Epithelial cell of esophagus (primary cell): ENCODE measurements at regions not wholly inside any gene's neighbourhood (a gene's known extent, or its start where the extent isn't known, plus 50 kb on each side); places are given as distances from the start of the nearest gene placed in this dataset.
A peak's percentile ranks its signal among the peaks of the same experiment; 100 is the strongest.

Source experiments
- DNase-seq: peaks from one replicate; pipeline ENCODE4 v3.0.0; 2010; ENCODE audit warnings: low read depth
- H3K4me3 ChIP-seq: 2 replicates; pipeline ENCODE4 v1.5.1; 2011; ENCODE audit warnings: mild to moderate bottlenecking, low read length, control low read depth
- CTCF ChIP-seq: IDR thresholded peaks from 2 replicates; pipeline ENCODE4 v1.5.1; 2011; ENCODE audit warnings: low read depth, mild to moderate bottlenecking, low read length, control low read depth, inconsistent platforms; ENCODE audit not compliant: insufficient read depth; ENCODE audit errors: missing control alignments

DNA sequence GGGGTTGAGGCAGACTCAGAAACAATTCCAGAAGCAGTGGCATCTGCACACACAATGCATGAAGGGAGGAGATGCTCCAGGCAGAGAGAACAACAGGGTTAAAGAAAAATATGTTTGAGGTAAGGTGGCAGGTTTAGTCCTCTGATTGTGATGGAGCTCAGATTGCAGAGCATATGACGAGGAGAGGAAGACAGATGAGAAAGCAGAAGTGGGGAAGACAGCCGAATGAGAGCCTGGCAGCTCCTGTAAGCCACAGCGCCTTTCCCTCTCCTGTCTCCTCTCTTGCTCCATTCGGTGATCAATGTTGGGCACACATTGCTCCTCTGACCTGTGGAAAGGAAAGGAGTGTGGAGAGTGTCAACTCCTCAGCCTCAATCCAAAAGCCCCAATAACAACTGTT, 372.2 kb downstream of the GXYLT1 start:
- H3K4me3 ChIP-seq: no peak overlapping the region
- DNase-seq: no peak
- no peak for TF ChIP-seq CTCF

- no peak overlapping the region for H3K4me3 ChIP-seq
- no peak for DNase-seq
- TF ChIP-seq CTCF: no peak
Measured at GRCh38 chr12:41769810-41770209, 374.9 kb downstream of the GXYLT1 start.

GRCh38 chr12:41768456-41768855, 376.2 kb downstream of the GXYLT1 start:
- no peak for TF ChIP-seq CTCF
- no peak for DNase-seq
- no peak overlapping the region for H3K4me3 ChIP-seq

GRCh38 chr12:41762691-41763090, 382.0 kb downstream of the GXYLT1 start:
- H3K4me3 ChIP-seq: no peak overlapping the region
- no peak for DNase-seq
- no peak for TF ChIP-seq CTCF

- TF ChIP-seq CTCF: no peak
- no peak for DNase-seq
- no peak overlapping the region for H3K4me3 ChIP-seq
Measured at GRCh38 chr12:41745593-41745992, 399.1 kb downstream of the GXYLT1 start.

- no peak overlapping the region for H3K4me3 ChIP-seq
- TF ChIP-seq CTCF: no peak
- peak; percentile 26 for DNase-seq
Measured at GRCh38 chr12:41743835-41744234, 400.8 kb downstream of the GXYLT1 start.

GRCh38 chr12:41739066-41739465, 405.6 kb downstream of the GXYLT1 start:
- TF ChIP-seq CTCF: no peak
- DNase-seq: peak; percentile 17
- H3K4me3 ChIP-seq: no peak overlapping the region
